ENCODE measurements at regions not wholly inside any gene's neighbourhood (a gene's known extent, or its start where the extent isn't known, plus 50 kb on each side); places are given as distances from the start of the nearest gene placed in this dataset.

DNA sequence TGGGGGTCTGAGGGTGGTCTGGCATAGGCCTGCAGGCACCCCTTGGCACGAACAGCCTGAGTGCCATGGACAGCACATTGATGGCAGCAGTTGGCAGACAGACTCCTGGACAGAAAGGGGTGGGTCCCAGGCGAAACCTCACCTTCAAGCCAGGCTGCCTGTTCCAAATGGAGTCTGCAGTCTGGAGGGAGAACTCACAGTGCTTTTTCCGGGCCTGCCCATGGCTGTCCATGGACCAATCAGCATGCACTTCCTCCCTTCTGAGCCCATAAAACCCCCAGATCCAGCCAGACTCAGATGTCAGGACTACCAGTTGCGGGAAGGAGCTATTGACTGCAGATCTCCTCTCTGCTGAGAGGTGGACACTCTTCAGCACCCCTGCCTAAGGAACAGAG, 694.6 kb upstream of the ACVR2A start:
- Histone ChIP-seq H3K36me3 (ENCODE audit: insufficient read depth, low read length, poor library complexity, severe bottlenecking) (no peaks in the 10 kb centered on the region), H3K27me3 (replicated peaks; ENCODE audit: insufficient read depth, low read depth, low read length, poor library complexity) (no peaks in the 10 kb centered on the region), H3K27ac (ENCODE audit: low read depth, low read length, poor library complexity, severe bottlenecking) (no peak overlapping the region), H3K4me3 (ENCODE audit: low read depth, low read length, poor library complexity, severe bottlenecking) (no peak overlapping the region), H3K4me1 (ENCODE audit: insufficient read depth, low read length, poor library complexity, severe bottlenecking) (no peaks in the 10 kb centered on the region), H3K9me3 (ENCODE audit: low read depth, low read length, poor library complexity, severe bottlenecking) (no peaks in the 10 kb centered on the region)
- CTCF ChIA-PET: no interaction called here
- no peak for DNase-seq (ENCODE audit: low spot score)
- POLR2A ChIA-PET (ENCODE audit: low non-redundant PET): no interaction called here
- TF ChIP-seq, protein P1, sequence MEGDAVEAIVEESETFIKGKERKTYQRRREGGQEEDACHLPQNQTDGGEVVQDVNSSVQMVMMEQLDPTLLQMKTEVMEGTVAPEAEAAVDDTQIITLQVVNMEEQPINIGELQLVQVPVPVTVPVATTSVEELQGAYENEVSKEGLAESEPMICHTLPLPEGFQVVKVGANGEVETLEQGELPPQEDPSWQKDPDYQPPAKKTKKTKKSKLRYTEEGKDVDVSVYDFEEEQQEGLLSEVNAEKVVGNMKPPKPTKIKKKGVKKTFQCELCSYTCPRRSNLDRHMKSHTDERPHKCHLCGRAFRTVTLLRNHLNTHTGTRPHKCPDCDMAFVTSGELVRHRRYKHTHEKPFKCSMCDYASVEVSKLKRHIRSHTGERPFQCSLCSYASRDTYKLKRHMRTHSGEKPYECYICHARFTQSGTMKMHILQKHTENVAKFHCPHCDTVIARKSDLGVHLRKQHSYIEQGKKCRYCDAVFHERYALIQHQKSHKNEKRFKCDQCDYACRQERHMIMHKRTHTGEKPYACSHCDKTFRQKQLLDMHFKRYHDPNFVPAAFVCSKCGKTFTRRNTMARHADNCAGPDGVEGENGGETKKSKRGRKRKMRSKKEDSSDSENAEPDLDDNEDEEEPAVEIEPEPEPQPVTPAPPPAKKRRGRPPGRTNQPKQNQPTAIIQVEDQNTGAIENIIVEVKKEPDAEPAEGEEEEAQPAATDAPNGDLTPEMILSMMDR (conservative IDR thresholded peaks at IDR 0.05; ENCODE audit: low read depth, low read length): no peak
- TF ChIP-seq EZH2 (IDR thresholded peaks at IDR 0.05; ENCODE audit: borderline replicate concordance, low read depth, low read length, poor library complexity, severe bottlenecking): no peak
- no TSS peak for BruUV-seq (replicated peaks)
- intact Hi-C loops (cut with micrococcal nuclease; ENCODE audit: unreplicated experiment): no loop called here

DNA sequence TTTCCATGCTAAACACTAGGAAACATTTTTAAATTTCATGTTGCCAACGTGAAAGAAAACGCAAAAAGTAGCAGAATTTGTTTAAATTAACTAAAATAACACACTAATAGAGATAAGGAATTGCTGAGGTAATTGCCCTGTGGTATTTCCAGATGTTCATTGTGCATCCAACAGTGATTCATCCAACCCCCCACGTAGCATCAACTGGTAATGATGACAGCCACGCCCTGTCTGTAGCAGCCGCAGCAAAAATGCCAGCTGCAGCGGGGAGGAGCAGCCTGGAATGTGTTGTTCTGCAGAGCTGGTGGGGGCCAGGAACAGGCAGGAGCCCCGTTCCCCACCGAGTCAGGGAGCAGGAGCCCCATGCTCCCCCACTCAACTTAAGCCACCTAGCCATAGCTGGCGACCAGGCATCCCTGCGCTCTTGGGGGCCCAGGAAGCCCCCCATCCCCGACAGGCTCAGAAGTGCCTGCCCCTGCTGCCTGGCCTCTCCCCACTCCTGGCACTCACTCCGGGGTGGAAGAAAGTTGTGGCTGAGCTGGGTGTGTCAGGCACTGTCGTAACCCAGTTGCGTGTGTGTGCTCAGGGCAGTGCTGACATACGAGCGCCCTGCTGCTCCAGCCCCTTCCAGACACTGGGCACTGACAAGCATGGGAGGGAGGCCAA, 695.1 kb upstream of the ACVR2A start:
- H3K4me3 ChIP-seq (ENCODE audit: low read depth, low read length, poor library complexity, severe bottlenecking): no peak overlapping the region
- TF ChIP-seq, protein P1 (conservative IDR thresholded peaks at IDR 0.05; ENCODE audit: low read depth, low read length): no peak
- no peak for TF ChIP-seq EZH2 (IDR thresholded peaks at IDR 0.05; ENCODE audit: borderline replicate concordance, low read depth, low read length, poor library complexity, severe bottlenecking)
- intact Hi-C loops (cut with micrococcal nuclease; ENCODE audit: unreplicated experiment): no loop called here
- ChIA-PET POLR2A (ENCODE audit: low non-redundant PET) (no interaction called here), CTCF (no interaction called here)
- peak; percentile 44 for DNase-seq (ENCODE audit: low spot score)
- H3K36me3 ChIP-seq (ENCODE audit: insufficient read depth, low read length, poor library complexity, severe bottlenecking): no peaks in the 10 kb centered on the region
- no peaks in the 10 kb centered on the region for H3K4me1 ChIP-seq (ENCODE audit: insufficient read depth, low read length, poor library complexity, severe bottlenecking)
- no peaks in the 10 kb centered on the region for H3K27me3 ChIP-seq (replicated peaks; ENCODE audit: insufficient read depth, low read depth, low read length, poor library complexity)
- BruUV-seq (replicated peaks): no TSS peak
- no peaks in the 10 kb centered on the region for H3K9me3 ChIP-seq (ENCODE audit: low read depth, low read length, poor library complexity, severe bottlenecking)
- no peak overlapping the region for H3K27ac ChIP-seq (ENCODE audit: low read depth, low read length, poor library complexity, severe bottlenecking)

DNA sequence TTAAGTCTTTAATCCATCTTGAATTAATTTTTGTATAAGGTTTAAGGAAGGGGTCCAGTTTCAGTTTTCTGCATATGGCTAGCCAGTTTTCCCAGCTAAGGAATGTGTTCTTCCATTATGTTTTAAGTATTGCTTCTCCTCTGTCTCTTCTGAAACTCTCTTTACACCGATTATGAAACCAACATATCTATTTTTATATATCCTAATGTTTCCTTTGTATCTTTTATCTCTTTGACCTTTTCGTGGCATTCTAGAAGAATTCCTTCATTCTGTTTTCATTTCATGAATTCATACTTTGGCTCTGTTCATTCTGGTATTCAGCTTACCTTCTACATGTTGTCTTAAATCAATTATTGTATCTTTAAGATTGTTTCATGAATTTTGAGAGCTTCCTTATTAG, 697.0 kb upstream of the ACVR2A start:
- intact Hi-C loops (cut with micrococcal nuclease; ENCODE audit: unreplicated experiment): no loop called here
- no TSS peak for BruUV-seq (replicated peaks)
- Histone ChIP-seq H3K9me3 (ENCODE audit: low read depth, low read length, poor library complexity, severe bottlenecking) (no peaks in the 10 kb centered on the region), H3K27ac (ENCODE audit: low read depth, low read length, poor library complexity, severe bottlenecking) (no peak overlapping the region), H3K27me3 (replicated peaks; ENCODE audit: insufficient read depth, low read depth, low read length, poor library complexity) (no peaks in the 10 kb centered on the region), H3K4me3 (ENCODE audit: low read depth, low read length, poor library complexity, severe bottlenecking) (no peak overlapping the region), H3K4me1 (ENCODE audit: insufficient read depth, low read length, poor library complexity, severe bottlenecking) (no peaks in the 10 kb centered on the region), H3K36me3 (ENCODE audit: insufficient read depth, low read length, poor library complexity, severe bottlenecking) (no peaks in the 10 kb centered on the region)
- ChIA-PET POLR2A (ENCODE audit: low non-redundant PET) (no interaction called here), CTCF (no interaction called here)
- no peak for DNase-seq (ENCODE audit: low spot score)
- TF ChIP-seq EZH2 (IDR thresholded peaks at IDR 0.05; ENCODE audit: borderline replicate concordance, low read depth, low read length, poor library complexity, severe bottlenecking): no peak
- TF ChIP-seq, protein P1 (conservative IDR thresholded peaks at IDR 0.05; ENCODE audit: low read depth, low read length): no peak
